PC-3 (cell line): ENCODE measurements at regions not wholly inside any gene's neighbourhood (a gene's known extent, or its start where the extent isn't known, plus 50 kb on each side); places are given as distances from the start of the nearest gene placed in this dataset.
A peak's percentile ranks its signal among the peaks of the same experiment; 100 is the strongest.

Source experiments
- ATAC-seq: fragments of 200-7000 bp; cut with Tn5 transposase; 2 replicates; pipeline ENCODE4 v1.9.1; 2020; ENCODE audit warnings: mild to moderate bottlenecking, moderate library complexity
- BruUV-seq: library from RNA; stranded (reverse); fragments of 400-500 nt; replicated peaks from 2 replicates; lab custom pipeline; 2021; lab: Mats Ljungman, UMichigan
- CTCF ChIA-PET: fragments of 300-600 bp; sonication (Branson Sonifier 250); formaldehyde crosslinking; loops from one replicate; lab custom pipeline; 2022; ENCODE audit warnings: antibody characterized with exemption; lab: Charles Lee
- POLR2A ChIA-PET: fragments of 300-600 bp; sonication (Branson Sonifier 250); formaldehyde crosslinking; loops from one replicate; lab custom pipeline; 2022; ENCODE audit warnings: antibody characterized with exemption; ENCODE audit not compliant: unreplicated experiment; lab: Charles Lee
- DNase-seq: peaks from one replicate; pipeline ENCODE4 v3.0.0-alpha.2; 2015
- H2AFZ ChIP-seq: fragments of 300-600 bp; sonication (generic); 2 replicates; pipeline ENCODE4 v1.6.0; 2016; ENCODE audit warnings: antibody characterized with exemption, low read length
- H3F3A ChIP-seq: fragments of 300-600 bp; sonication (generic); one replicate; pipeline ENCODE4 v1.6.0; 2017; ENCODE audit warnings: antibody characterized with exemption, low read length, control low read depth, mild to moderate bottlenecking; ENCODE audit not compliant: unreplicated experiment
- H3K27ac ChIP-seq: fragments of 300-600 bp; sonication (generic); 2 replicates; pipeline ENCODE4 v1.5.1; 2016; ENCODE audit warnings: mild to moderate bottlenecking, low read length
- H3K27me3 ChIP-seq: fragments of 300-600 bp; sonication (generic); 2 replicates; pipeline ENCODE4 v1.6.1; 2016; ENCODE audit warnings: low read length, mixed read lengths
- H3K36me3 ChIP-seq: fragments of 300-600 bp; sonication (generic); 2 replicates; pipeline ENCODE4 v1.6.1; 2016; ENCODE audit warnings: low read depth, mixed run types, low read length, mixed read lengths
- H3K4me1 ChIP-seq: fragments of 300-600 bp; sonication (generic); 2 replicates; pipeline ENCODE4 v1.5.1; 2016; ENCODE audit warnings: low read length; ENCODE audit not compliant: insufficient read depth
- H3K4me2 ChIP-seq: fragments of 300-600 bp; sonication (generic); 2 replicates; pipeline ENCODE4 v1.6.0; 2016; ENCODE audit warnings: low read length
- H3K4me3 ChIP-seq: fragments of 300-600 bp; sonication (generic); 2 replicates; pipeline ENCODE4 v1.5.1; 2016; ENCODE audit warnings: mild to moderate bottlenecking, low read length, mixed read lengths
- H3K79me2 ChIP-seq: fragments of 300-600 bp; sonication (generic); 2 replicates; pipeline ENCODE4 v1.6.1; 2017; ENCODE audit warnings: low read length, mixed read lengths
- H3K9ac ChIP-seq: fragments of 300-600 bp; sonication (generic); 2 replicates; pipeline ENCODE4 v1.6.0; 2016; ENCODE audit warnings: mild to moderate bottlenecking, low read length
- H3K9me2 ChIP-seq: fragments of 300-600 bp; sonication (generic); replicated peaks from 2 replicates; pipeline ENCODE4 v1.6.1; 2016; ENCODE audit warnings: mixed run types, low read length, mixed read lengths
- H3K9me3 ChIP-seq: fragments of 300-600 bp; sonication (generic); 2 replicates; pipeline ENCODE4 v1.6.1; 2016; ENCODE audit warnings: low read length, mixed read lengths
- H4K20me1 ChIP-seq: fragments of 300-600 bp; sonication (generic); 2 replicates; pipeline ENCODE4 v1.6.1; 2016; ENCODE audit warnings: low read length, mixed read lengths
- CTCF ChIP-seq: fragments of 300-600 bp; sonication (generic); conservative IDR thresholded peaks from 2 replicates; pipeline ENCODE4 v1.5.1; 2017; ENCODE audit warnings: antibody characterized with exemption, low read depth, mild to moderate bottlenecking, low read length
- EZH2 ChIP-seq: fragments of 300-600 bp; sonication (generic); IDR thresholded peaks from one replicate; pipeline ENCODE4 v1.6.1; 2017; ENCODE audit warnings: antibody characterized with exemption, mild to moderate bottlenecking, low read length; ENCODE audit not compliant: unreplicated experiment
- EZH2phosphoT487 ChIP-seq: fragments of 300-600 bp; sonication (generic); IDR thresholded peaks from 2 replicates; pipeline ENCODE4 v1.6.1; 2018; ENCODE audit warnings: mild to moderate bottlenecking, antibody characterized with exemption, low read length, borderline replicate concordance
- intact Hi-C: fragments of 100-400 bp; cut with micrococcal nuclease; formaldehyde crosslinking; loops from 2 replicates; pipeline ENCODE4 v1.9.0; 2023

- POLR2A ChIA-PET: no interaction called here
- H3K36me3 ChIP-seq: no peaks in the 10 kb centered on the region
- CTCF ChIA-PET: no interaction called here
- H3K9me3 ChIP-seq: no peaks in the 10 kb centered on the region
- H3K27me3 ChIP-seq: no peaks in the 10 kb centered on the region
- intact Hi-C loops: no loop called here
- H3K4me1 ChIP-seq: peaks cover 23% of the 10 kb centered on the region; the same call in 1 of the 2 replicates
- no peak overlapping the region for H3K4me3 ChIP-seq
- H3F3A ChIP-seq: no peaks in the 10 kb centered on the region
- H4K20me1 ChIP-seq: no peaks in the 10 kb centered on the region
- ATAC-seq (no peak), DNase-seq (no peak)
- no peak overlapping the region for H2AFZ ChIP-seq
- H3K27ac ChIP-seq: no peak overlapping the region
- no peaks in the 10 kb centered on the region for H3K79me2 ChIP-seq
- no peak overlapping the region for H3K4me2 ChIP-seq
- no peak overlapping the region for H3K9ac ChIP-seq
- no peaks in the 10 kb centered on the region for H3K9me2 ChIP-seq
- TF ChIP-seq EZH2 (no peak), CTCF (no peak), EZH2phosphoT487 (no peak)
- BruUV-seq: no TSS peak
These were observed 183.1 kb downstream of the OGFRL1 start for GRCh38 chr6:71471718-71472117.

- peak; percentile 77 for DNase-seq
- CTCF ChIA-PET: no interaction called here
- no TSS peak for BruUV-seq
- H3F3A ChIP-seq: peaks cover 3% of the 10 kb centered on the region
- H2AFZ ChIP-seq: no peak overlapping the region
- no peak overlapping the region for H3K9ac ChIP-seq
- ATAC-seq: peak; percentile 81
- H3K4me3 ChIP-seq: no peak overlapping the region
- no peaks in the 10 kb centered on the region for H3K27me3 ChIP-seq
- peaks cover 28% of the 10 kb centered on the region for H3K4me1 ChIP-seq
- H3K9me2 ChIP-seq: no peaks in the 10 kb centered on the region
- no peaks in the 10 kb centered on the region for H3K9me3 ChIP-seq
- no peaks in the 10 kb centered on the region for H3K79me2 ChIP-seq
- intact Hi-C loops: no loop called here
- TF ChIP-seq EZH2phosphoT487 (no peak), CTCF (no peak), EZH2 (no peak)
- POLR2A ChIA-PET: no interaction called here
- H3K4me2 ChIP-seq: no peak overlapping the region
- H4K20me1 ChIP-seq: no peaks in the 10 kb centered on the region
- no peaks in the 10 kb centered on the region for H3K36me3 ChIP-seq
- peak overlapping the region; percentile 21; the same call in 1 of the 2 replicates for H3K27ac ChIP-seq
These were observed 185.3 kb downstream of the OGFRL1 start for GRCh38 chr6:71473926-71474325.

GRCh38 chr6:71474942-71475341, 186.3 kb downstream of the OGFRL1 start:
- Histone ChIP-seq H3K4me1 (peaks cover 31% of the 10 kb centered on the region), H3K36me3 (no peaks in the 10 kb centered on the region), H3K27ac (no peak overlapping the region), H3K27me3 (no peaks in the 10 kb centered on the region), H2AFZ (no peak overlapping the region), H3K9me2 (no peaks in the 10 kb centered on the region), H3K4me2 (no peak overlapping the region), H3K79me2 (no peaks in the 10 kb centered on the region), H3K9me3 (no peaks in the 10 kb centered on the region), H3K9ac (no peak overlapping the region), H3F3A (peaks cover 3% of the 10 kb centered on the region), H3K4me3 (no peak overlapping the region), H4K20me1 (no peaks in the 10 kb centered on the region)
- ChIA-PET POLR2A (no interaction called here), CTCF (no interaction called here)
- intact Hi-C loops: no loop called here
- DNase-seq (no peak), ATAC-seq (no peak)
- no TSS peak for BruUV-seq
- TF ChIP-seq CTCF (no peak), EZH2phosphoT487 (no peak), EZH2 (no peak)
